GM19238 (cell line): ENCODE measurements at regions not wholly inside any gene's neighbourhood (a gene's known extent, or its start where the extent isn't known, plus 50 kb on each side); places are given as distances from the start of the nearest gene placed in this dataset.
"Not testable (repeated sequence)": the region's sequence is repeated elsewhere in the genome, so short reads cannot be mapped to it uniquely, and the experiment has no call there.

Source experiments
- DNase-seq: peaks from one replicate; pipeline ENCODE4 v3.0.0; 2011; ENCODE audit warnings: low spot score; ENCODE audit not compliant: insufficient read length

DNA sequence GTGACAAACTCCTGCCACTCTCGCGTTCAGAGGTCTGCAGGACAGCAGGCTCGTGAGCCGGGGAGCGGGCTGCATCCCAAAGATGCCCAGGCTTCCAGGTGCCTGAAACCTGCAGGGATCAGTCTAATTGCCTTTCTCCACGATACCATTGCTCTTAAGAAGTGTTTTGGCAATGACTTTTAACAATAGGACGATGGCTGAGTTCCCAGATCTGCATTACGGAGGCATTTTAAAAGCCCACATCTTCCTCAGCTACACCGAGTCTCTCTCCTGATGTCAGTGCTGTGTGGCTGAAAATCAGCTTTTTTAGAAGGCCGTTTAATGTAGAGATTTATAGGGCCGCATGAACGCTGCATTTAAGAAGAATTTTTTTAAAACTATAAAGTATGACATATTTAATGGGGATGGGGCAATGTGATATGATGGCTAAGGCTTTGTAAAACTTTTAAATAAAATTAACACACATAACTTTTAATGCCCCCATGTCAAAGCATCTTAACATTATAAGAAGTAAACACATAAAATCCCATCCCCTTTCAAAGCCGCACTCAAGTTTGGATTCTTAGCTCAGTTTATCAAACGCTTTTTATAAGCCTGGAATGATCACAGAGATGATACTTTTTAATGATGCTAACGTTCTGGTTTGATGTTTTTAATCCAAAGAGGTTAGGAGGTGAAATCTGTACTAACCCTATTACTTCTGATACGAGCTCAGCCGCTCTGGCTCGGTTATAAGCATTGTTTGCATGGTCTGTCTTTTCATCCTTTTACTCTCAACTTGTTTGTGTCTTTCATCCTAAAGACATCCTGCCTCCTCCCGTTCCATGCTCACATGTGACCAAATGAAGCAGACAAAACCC, 386.0 kb downstream of the SMOC2 start:
- no peak for DNase-seq

DNA sequence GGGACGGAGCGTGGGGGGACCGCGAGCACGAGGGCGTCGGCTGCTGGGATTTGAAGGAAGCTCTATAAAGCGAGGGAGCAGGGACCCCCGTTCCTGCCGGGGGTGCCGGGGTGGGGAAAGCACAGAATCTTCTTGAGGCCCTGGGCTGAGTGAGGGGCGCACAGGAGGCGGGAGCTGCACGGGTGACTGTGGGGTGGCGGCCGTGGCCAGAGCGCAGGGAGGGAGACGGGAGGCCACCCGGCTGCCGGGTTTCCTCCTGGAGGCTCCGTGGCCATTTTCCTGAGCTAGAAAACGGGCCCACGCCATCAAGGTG, 385.1 kb downstream of the SMOC2 start:
- no peak for DNase-seq

DNA sequence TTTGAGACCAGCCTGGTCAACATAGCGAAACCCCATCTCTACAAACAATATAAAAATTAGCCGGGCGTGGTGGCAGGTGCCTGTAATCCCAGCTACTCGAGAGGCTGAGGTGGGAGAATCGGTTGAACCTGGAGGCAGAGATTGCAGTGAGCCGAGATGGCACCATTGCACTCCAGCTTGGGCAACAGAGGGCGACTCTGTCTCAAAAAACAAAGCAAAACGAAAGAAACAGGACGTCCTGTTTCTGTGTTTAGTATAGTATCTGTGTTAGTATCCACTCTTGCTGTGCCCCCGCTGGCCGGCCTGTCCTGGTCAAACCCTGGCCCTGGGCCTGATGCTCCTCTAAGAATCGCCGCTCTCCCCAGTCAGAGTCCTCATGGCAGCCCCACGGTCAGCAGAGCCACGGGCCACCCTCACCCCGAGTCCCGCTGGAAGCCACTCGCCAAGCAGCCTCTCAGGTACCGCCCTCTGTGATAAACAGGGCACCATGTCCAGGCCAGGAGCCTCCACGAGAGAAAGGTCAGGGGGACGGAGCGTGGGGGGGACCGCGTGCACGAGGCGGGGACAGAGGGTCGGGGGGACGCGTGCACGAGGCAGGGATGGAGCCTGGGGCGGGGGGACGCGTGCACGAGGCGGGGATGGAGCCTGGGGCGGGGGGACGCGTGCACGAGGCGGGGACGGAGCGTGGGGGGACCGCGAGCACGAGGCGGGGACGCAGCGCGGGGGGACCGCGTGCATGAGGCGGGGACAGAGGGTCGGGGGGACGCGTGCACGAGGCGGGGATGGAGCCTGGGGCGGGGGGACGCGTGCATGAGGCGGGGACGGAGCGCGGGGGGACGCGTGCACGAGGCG, 384.5 kb downstream of the SMOC2 start:
- DNase-seq: no peak

DNA sequence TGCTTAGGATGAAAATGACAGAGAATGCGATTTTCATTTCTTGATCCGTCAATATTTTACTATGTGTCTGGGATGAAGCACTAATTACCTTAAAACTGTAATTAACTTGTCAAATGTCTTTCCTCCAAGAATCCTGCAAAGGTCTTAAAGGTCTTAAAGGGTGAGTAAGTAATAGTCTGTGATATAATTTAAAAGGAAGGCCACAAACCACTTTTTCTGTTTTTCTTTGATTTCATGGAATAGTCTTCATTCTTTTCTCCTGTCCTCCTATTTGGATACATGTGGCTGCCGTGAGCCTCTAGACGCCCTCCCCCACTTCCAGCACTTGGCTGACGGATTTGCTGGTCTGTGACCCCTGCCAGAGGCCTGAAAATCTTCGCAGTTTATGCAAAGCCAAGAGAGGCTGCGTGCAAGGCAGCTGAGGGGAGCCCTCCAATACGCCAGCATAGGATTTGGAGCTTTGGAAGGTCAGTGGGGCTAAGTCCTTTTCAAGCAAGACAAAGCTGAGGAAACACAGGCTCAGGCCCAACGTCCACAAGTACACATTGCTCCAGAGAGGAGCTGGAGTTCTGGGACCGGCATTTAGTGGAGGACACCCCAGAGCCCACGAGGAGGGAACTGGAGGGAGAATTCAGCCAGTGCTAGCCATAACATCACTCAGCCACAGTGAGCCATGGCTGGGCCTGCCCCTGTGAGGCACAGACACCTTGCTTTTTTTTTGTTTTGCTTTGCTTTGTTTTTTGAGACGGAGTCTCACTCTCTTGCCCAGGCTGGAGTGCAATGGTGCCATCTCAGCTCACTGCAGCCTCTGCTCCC, 382.6 kb downstream of the SMOC2 start:
- DNase-seq: no peak

DNA sequence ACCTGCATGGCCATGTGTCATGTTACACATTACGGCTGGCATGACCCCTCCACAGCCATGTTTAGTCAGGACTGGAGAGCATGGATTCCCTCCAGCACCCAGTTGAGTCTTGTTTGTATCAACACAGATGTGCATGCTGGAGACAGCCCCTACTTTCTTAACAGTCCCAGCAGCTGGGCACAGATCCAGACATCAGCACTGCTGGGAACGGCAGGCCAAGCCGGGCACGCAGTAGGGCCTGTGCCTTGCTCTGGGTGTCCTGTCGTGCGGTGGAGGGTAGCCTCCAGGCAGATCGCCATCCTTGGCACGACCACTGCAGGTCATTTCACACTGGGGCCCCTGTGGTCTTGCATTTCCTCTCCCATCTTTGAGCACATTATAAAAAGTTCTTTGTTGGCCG, 381.4 kb downstream of the SMOC2 start:
- no peak for DNase-seq

DNA sequence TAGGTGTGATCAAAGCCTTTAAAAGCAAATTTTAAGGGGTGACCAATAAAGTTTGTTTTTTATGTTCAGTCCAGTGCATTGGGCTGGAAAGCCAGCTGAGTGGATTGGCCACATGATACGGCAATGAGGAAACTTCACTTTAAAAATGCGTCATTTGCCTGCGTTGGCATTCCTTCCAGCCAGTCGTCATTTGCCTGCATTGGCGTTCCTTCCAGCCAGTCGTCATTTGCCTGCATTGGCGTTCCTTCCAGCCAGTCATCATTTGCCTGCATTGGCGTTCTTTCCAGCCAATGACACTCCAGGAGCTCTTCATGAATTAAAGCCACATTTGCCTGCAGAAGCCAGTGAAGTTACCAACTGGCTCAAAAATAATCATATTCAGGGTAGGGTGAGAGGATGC, 378.6 kb downstream of the SMOC2 start:
- no peak for DNase-seq

DNA sequence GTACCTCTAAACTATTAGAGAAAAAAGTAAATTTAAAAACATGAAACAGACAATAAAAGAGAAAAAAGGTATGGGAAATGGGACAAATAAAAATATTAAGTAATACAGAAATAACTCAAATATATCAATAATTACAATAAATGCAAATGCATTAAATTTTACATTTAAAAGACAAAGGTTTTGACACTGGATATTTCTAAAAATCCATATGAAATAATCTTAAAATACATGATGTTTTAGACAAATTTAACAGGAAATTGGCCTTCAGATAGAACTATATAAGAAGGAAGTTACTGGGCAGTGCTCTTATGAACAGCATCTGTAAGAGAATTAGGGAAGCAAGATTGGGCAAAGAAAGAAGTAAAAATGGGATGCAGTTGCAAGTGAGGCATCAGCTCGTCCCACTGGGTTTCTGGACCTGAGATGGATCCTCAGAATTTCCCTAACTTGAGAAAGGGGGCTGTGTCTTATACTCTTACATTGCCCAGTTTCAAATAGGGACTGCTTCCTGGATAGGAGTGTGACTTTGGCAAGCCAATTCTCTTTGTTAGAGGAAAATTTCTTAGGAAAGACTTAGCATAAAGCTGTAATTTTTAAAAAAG, 376.7 kb downstream of the SMOC2 start:
- DNase-seq: no peak

DNA sequence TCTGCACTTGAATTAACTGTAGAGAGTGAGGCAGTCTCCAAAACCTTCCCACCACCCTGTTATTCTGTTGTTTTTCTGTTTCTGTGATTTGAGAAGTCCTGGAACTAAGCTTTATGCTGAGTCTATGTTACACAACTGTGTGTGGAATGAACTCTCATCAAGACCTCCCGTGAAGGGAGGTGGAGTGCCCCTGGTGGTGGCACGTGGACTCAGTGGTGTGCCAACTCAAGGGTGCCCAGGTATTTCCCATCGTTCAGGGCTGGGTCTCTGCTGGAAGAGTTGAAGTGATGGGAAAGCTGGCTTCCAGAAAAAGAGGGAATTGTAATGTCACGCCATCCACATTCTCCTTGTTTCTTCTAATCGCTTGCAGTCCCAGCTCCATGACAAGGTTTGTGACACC, 374.2 kb downstream of the SMOC2 start:
- DNase-seq: no peak

DNA sequence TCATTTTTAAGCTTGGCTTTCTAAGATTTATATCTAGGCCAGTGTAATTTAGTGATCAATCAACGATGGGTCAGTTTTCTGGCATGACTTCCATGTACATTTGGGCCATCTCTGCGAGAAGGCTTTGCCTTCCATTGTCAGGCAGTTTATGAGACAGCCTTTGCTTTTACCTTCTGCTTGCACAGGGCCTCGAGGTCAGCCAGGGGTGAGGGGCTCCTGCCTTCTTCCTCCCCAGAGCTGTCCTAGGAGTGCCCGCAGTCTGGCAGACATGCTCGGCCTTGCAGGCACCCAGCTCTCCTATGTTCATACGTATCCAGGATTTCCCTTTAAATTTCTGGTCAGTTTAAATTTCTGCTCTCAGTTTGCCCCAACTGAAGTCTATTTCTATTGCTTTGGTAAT, 367.2 kb downstream of the SMOC2 start:
- DNase-seq: no peak

DNA sequence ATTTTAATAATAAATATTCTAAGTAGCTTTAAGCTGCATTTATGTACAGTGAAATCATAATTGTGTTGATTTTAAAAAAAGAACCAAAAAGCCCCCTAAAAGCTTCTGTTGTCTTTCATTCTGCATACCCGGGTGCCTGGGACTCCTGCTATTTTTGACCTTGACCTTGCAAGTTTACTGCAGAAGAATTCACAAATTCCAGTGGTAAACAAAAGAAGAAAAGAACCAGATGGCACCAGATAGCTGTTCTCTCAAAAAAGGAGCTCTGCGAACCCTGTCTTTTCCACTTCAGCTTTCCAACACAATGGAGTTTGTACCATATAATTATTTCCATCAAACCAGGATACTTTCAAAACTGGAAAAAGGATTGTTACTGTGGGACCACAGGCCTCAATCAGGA, 363.3 kb downstream of the SMOC2 start:
- DNase-seq: no peak

DNA sequence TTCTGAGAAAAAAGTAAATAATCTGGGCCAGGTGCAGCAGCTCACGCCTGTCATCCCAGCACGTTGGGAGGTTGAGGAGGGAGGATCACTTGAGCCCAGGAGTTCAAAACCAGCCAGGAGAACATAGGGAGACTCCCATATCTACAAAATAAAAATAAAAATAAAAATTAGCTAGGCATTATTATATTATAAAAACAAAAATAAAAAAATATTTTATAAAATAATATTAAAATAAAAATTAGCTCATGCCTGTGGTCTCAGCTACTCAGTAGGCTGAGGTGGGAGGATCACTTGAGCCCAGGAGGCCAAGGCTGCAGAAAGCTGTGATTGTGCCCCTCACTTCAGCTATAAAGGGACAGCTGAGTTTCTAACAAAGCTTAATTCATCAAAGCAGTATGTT, 362.9 kb downstream of the SMOC2 start:
- no peak for DNase-seq

DNA sequence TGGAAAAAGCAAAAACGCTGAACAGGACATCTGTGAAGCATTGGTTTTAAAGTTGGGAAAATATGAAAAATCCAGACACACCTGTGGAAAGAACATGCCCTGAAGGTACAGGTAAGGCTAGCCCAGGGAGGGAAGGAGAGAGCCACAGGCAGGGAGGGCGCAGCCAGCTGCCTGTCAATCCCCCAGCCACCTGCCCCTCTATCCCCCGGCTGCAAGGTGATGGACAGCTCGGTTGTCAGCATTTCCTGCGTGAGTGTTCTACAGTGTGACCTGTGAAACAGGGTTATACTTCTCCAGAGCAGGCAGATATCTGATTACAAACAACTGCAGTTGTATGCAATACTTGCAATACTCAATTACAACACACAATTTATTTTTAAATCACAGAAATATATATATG, 358.1 kb downstream of the SMOC2 start:
- no peak for DNase-seq

DNA sequence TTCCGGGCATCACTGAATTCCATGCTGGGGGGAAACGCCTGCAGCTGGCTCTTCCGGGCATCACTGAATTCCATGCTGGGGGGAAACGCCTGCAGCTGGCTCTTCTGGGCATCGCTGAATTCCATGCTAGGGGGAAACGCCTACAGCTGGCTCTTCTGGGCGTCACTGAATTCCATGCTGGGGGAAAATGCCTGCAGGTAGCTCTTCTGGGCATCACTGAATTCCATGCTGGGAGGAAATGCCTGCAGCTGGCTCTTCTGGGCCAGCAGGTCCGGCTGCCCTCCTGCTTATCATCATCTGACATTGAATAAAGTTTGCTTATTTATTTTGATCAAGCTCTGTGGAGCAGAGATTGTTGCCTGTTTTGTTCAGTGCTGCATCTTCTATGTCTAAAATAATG, 355.1 kb downstream of the SMOC2 start:
- DNase-seq: no peak

DNA sequence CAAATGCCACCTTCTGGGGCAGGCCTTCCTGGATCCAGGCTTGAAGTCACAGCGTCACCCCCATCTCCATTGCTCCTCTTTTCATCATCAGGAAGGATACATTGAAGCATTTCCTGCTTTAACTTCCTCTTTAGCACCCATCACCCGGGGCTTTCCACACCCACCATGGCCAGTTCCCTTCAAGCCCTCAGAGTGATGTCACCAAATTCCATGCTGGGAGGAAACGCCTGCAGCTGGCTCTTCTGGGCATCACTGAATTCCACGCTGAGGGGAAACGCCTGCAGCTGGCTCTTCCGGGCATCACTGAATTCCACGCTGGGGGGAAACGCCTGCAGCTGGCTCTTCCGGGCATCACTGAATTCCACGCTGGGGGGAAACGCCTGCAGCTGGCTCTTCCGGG, 354.6 kb downstream of the SMOC2 start:
- not testable (repeated sequence) for DNase-seq

DNA sequence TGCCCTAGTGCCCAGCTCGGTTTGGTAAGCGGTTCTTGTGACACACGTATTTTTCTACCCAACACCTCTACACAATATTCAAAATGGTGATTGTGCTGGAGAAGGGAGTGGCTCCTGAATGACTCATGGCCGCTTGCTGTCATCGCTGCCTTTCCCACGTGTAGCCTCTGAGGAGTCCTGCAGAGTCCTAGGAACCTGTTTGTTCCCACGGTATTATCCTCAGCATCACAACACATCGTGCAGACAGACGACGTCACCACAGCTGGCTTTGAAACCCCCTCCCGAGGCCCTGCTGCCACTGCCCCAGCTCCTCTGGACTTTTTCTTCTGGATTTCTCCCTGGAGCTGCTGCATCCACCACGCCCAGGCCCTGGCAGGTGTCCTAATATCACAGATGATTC, 353.5 kb downstream of the SMOC2 start:
- DNase-seq: no peak

DNA sequence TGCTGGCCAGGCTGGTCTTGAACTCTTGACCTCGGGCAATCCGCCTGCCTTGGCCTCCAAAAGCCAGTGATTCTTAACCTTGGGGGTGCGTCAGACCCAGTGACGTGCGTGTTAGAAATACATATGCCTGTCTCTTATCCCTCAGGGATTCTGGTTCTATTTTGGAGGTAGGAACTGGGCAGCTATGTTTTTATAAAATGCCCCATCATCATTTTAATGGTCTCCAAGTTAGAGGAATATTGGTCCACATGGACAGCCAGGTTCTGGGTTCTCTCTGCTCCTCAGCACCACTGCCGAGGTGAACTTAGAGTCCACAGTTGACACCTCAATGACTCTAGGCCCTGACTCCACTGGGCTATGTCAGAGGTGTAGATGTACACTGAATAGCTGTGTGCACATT, 352.7 kb downstream of the SMOC2 start:
- no peak for DNase-seq

DNA sequence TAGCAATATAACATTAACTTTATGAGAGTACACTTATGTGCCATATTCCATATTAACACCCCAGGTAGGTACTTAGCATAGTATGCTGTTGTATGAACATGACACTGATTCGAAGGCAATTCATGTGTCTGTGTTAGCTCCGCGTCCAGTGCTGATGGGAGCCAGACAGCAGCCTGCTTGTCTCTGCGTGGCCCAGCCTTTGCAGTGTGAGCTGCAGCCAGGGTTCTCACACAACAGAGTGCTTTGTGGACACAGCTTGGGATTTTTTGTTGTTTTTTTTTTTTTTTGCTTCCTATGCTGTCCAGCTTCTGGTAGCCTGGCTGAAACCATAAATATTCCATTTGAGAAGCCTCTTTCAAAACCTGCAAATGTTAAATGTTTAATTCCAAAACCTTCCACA, 350.9 kb downstream of the SMOC2 start:
- DNase-seq: no peak

DNA sequence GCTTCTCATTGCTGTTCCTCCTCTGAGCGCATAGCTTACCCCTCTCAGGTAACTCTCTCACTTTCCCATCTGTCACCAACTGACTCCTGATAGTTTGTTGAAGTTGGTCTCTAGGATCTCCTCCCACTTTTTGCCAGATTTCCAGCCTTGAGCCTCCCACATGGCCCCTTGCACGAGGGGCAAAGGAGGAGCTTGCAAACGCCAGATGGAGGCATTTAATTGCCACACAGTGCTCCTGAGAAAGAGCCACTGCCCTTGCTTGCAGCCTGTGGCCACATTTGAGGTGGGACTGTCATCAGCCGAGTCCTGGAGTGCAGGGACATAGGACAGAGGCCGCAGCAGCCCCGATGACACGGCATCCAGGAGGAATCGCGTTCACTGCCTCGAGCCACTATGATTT, 348.7 kb downstream of the SMOC2 start:
- DNase-seq: no peak

DNA sequence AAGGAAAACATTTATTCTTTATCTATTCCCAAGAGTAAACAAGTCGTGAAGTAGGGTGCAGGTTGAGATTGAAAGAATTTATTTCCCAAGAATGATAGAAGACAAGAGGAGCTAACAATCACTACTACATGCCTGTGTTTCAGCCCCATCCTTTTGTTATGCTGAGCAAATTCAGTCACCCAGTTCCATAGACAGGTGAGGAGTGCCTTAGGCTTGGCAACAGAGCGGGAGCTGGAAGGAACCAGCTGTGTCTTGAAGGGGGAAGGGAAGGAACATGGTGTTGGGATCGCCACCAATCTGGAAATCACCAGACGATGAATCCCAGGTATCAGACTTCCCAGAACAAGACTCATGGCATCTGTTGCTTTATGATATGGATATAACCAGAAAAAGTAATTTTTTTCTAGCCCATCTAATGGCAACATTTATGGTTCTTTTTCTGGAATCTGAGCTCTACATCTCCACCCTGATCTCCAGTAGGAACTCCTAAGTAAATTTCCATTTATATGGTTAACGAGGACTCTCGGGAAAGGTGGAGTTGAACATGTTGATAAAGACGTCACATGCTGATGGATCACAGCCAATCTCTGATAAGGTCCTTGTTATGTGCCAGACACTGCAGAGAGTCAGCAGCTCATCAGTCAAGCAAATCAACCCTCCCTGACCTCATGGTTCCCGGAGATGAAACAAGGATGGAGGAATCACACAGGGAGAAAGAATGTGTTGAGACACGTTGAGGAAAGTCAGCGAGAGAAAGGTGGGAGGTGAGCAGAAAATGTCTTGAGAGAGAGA, 344.9 kb downstream of the SMOC2 start:
- DNase-seq: no peak

DNA sequence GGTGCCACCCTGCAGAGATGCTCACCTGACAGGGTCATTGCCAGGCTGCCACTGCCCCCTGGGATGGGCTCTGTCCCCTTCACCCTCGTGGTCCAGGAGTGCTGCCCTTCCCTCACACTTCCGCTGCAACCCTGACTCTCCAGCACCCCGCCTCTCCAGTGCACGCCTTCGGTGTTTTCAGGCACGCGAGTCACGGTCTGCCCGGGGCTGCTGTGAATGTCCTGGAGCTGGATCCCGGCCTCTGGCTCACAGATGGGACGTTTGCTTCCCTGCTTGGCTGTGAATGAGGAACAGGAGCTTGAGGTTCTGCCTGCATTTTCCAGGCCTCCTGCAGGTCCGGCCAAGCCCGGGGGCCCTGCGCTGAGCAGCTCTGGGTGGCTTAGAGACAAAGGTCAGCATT, 343.4 kb downstream of the SMOC2 start:
- no peak for DNase-seq

DNA sequence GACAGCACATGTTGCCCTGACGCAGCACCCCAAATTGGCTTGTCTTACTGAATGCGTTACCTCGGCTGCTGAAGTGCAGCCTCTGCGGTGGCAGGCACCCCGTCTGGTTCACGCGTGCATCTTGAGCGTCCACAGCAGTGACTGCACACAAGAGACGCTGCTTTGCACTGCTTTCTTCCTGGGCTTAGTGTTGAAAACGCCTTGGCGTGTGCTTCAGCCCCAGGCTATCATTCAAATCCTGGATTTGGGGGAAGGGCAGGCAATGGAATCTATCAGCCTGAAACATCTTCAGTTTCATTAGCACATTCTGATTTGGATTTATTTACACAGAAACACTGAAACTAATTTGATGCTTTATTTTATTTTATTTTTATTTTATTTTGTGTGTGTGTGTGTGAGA, 342.7 kb downstream of the SMOC2 start:
- no peak for DNase-seq
